Bronchial epithelial cell (primary cell): ENCODE measurements at regions not wholly inside any gene's neighbourhood (a gene's known extent, or its start where the extent isn't known, plus 50 kb on each side); places are given as distances from the start of the nearest gene placed in this dataset.

Experiments
- DNase-seq: peaks from one replicate; pipeline ENCODE4 v3.0.0-alpha.2; 2010; ENCODE audit warnings: low read depth
- FAIRE-seq: peaks from 2 replicates; lab custom pipeline; 2011; peaks lifted over from hg19 to GRCh38; lab: Jason Lieb, UNC
- H3K27me3 ChIP-seq: 2 replicates; pipeline ENCODE4 v1.5.1; 2011; ENCODE audit warnings: low read length; ENCODE audit not compliant: control insufficient read depth, insufficient read depth
- H3K36me3 ChIP-seq: 2 replicates; pipeline ENCODE4 v1.5.1; 2011; ENCODE audit warnings: low read length; ENCODE audit not compliant: control insufficient read depth, insufficient read depth
- H3K4me3 ChIP-seq: 2 replicates; pipeline ENCODE4 v1.5.1; 2011; ENCODE audit warnings: mild to moderate bottlenecking, low read depth, low read length, control low read depth
- CTCF ChIP-seq: IDR thresholded peaks from 2 replicates; pipeline ENCODE4 v1.5.1; 2011; ENCODE audit warnings: mild to moderate bottlenecking, moderate library complexity, low read length, control low read depth, inconsistent platforms; ENCODE audit not compliant: insufficient read depth, severe bottlenecking

- Histone ChIP-seq H3K4me3 (no peak overlapping the region), H3K27me3 (no peaks in the 10 kb centered on the region), H3K36me3 (no peaks in the 10 kb centered on the region)
- DNase-seq (no peak), FAIRE-seq (no peak)
- TF ChIP-seq CTCF, result no peak
Observed at GRCh38 chr20:48069596-48069995, 284.3 kb upstream of the SULF2 start.

- no peak for TF ChIP-seq CTCF
- Histone ChIP-seq H3K4me3 (no peak overlapping the region), H3K27me3 (no peaks in the 10 kb centered on the region), H3K36me3 (no peaks in the 10 kb centered on the region)
- peak; percentile 40 for FAIRE-seq
- no peak for DNase-seq
Observed at GRCh38 chr20:48066851-48067250, 281.6 kb upstream of the SULF2 start.

GRCh38 chr20:48066246-48066645 is 281.0 kb upstream of the SULF2 start:
- FAIRE-seq (no peak), DNase-seq (peak; percentile 18)
- TF ChIP-seq CTCF, result no peak

GRCh38 chr20:48065833-48066232 is 280.6 kb upstream of the SULF2 start:
- FAIRE-seq (no peak), DNase-seq (no peak)
- Histone ChIP-seq H3K4me3 (no peak overlapping the region), H3K27me3 (no peaks in the 10 kb centered on the region), H3K36me3 (no peaks in the 10 kb centered on the region)
- TF ChIP-seq CTCF, result no peak

More at GRCh38 chr20:48066246-48066645, 281.0 kb upstream of the SULF2 start:
- H3K36me3 ChIP-seq, result no peaks in the 10 kb centered on the region
- no peak overlapping the region for H3K4me3 ChIP-seq
- H3K27me3 ChIP-seq, result no peaks in the 10 kb centered on the region

GRCh38 chr20:48064929-48065328 is 279.6 kb upstream of the SULF2 start:
- Histone ChIP-seq H3K4me3 (no peak overlapping the region), H3K27me3 (no peaks in the 10 kb centered on the region), H3K36me3 (no peaks in the 10 kb centered on the region)
- DNase-seq, result peak; percentile 50
- no peak for TF ChIP-seq CTCF
- FAIRE-seq, result no peak
